HEK293 (cell line): ENCODE measurements at regions not wholly inside any gene's neighbourhood (a gene's known extent, or its start where the extent isn't known, plus 50 kb on each side); places are given as distances from the start of the nearest gene placed in this dataset.

Experiments used
- CTCF ChIA-PET: fragments of 350-600 bp; formaldehyde crosslinking; extraction: SDS; loops from one replicate; lab custom pipeline; 2021; ENCODE audit warnings: antibody characterized with exemption; lab: Yijun Ruan, JAX
- POLR2A ChIA-PET: fragments of 300-600 bp; formaldehyde crosslinking; extraction: SDS; loops from one replicate; lab custom pipeline; 2020; ENCODE audit warnings: antibody characterized with exemption, inconsistent platforms; lab: Yijun Ruan, JAX
- H3K27ac ChIP-seq: fragments of 200-500 bp; sonication (Bioruptor generic); 2 replicates; pipeline ENCODE4 v1.5.1; 2014; ENCODE audit warnings: low read depth, low read length, control low read depth, inconsistent platforms; ENCODE audit errors: extremely low read depth
- H3K36me3 ChIP-seq, 2 experiments: fragments of 200-500 bp in 1 of 2; sonication (Bioruptor generic) in 1 of 2; 1 replicate in 1 of 2; 2 replicates in 1 of 2; pipeline ENCODE4 v1.5.1; 2014 to 2017; ENCODE audit warnings: inconsistent platforms in 2 of 2, low read length in 2 of 2; ENCODE audit not compliant: control insufficient read depth in 2 of 2, insufficient read depth in 1 of 2
- H3K4me1 ChIP-seq: fragments of 200-500 bp; sonication (Bioruptor generic); 2 replicates; pipeline ENCODE4 v1.5.1; 2014; ENCODE audit warnings: mild to moderate bottlenecking, low read length, inconsistent platforms; ENCODE audit not compliant: control insufficient read depth, insufficient read depth
- H3K4me3 ChIP-seq: 2 replicates; pipeline ENCODE4 v1.5.1; 2011; ENCODE audit warnings: low read depth, mild to moderate bottlenecking, control low read depth, low read length, moderate library complexity
- H3K9me3 ChIP-seq: fragments of 200-500 bp; sonication (Bioruptor generic); 2 replicates; pipeline ENCODE4 v1.5.1; 2014; ENCODE audit warnings: low read depth, low read length, inconsistent platforms; ENCODE audit not compliant: control insufficient read depth, insufficient read depth
- CTCF ChIP-seq: fragments of 450-650 bp; formaldehyde crosslinking; IDR thresholded peaks from 2 replicates; pipeline ENCODE4 v1.5.1; 2016; ENCODE audit warnings: missing biosample characterization, missing genetic modification characterization
- GLIS2 ChIP-seq: fragments of 450-650 bp; formaldehyde crosslinking; IDR thresholded peaks from 2 replicates; pipeline ENCODE4 v1.5.1; 2016; ENCODE audit warnings: missing biosample characterization, missing genetic modification characterization
- HIC1 ChIP-seq: fragments of 450-650 bp; formaldehyde crosslinking; IDR thresholded peaks from 2 replicates; pipeline ENCODE4 v1.5.1; 2016; ENCODE audit warnings: missing biosample characterization, missing genetic modification characterization
- HOXC10 ChIP-seq: sonication (generic); formaldehyde crosslinking; IDR thresholded peaks from 2 replicates; pipeline ENCODE4 v1.8.1; 2023; ENCODE audit warnings: mild to moderate bottlenecking, missing genetic modification reagents
- KLF16 ChIP-seq: fragments of 450-650 bp; formaldehyde crosslinking; IDR thresholded peaks from 2 replicates; pipeline ENCODE4 v1.5.1; 2017; ENCODE audit warnings: missing biosample characterization, missing genetic modification characterization
- SETDB1 ChIP-seq: IDR thresholded peaks from one replicate; pipeline ENCODE4 v1.6.1; 2017; ENCODE audit warnings: mild to moderate bottlenecking, low read length, moderate library complexity, mixed read lengths; ENCODE audit not compliant: insufficient read length
- SP7 ChIP-seq: fragments of 450-650 bp; formaldehyde crosslinking; IDR thresholded peaks from 2 replicates; pipeline ENCODE4 v1.5.1; 2016; ENCODE audit warnings: missing biosample characterization, missing genetic modification characterization
- ZBTB17 ChIP-seq: fragments of 450-650 bp; formaldehyde crosslinking; IDR thresholded peaks from 2 replicates; pipeline ENCODE4 v1.5.1; 2016; ENCODE audit warnings: missing biosample characterization, missing genetic modification characterization
- ZBTB48 ChIP-seq: fragments of 450-650 bp; formaldehyde crosslinking; IDR thresholded peaks from 2 replicates; pipeline ENCODE4 v1.5.1; 2016; ENCODE audit warnings: missing biosample characterization, missing genetic modification characterization
- ZBTB6 ChIP-seq: fragments of 450-650 bp; formaldehyde crosslinking; IDR thresholded peaks from 2 replicates; pipeline ENCODE4 v1.5.1; 2017; ENCODE audit warnings: missing biosample characterization, missing genetic modification characterization
- ZNF140 ChIP-seq: fragments of 450-650 bp; formaldehyde crosslinking; IDR thresholded peaks from 2 replicates; pipeline ENCODE4 v1.5.1; 2016; ENCODE audit warnings: missing biosample characterization, missing genetic modification characterization
- ZNF202 ChIP-seq: fragments of 450-650 bp; formaldehyde crosslinking; IDR thresholded peaks from 2 replicates; pipeline ENCODE4 v1.5.1; 2016; ENCODE audit warnings: missing biosample characterization, missing genetic modification characterization, borderline replicate concordance
- ZNF211 ChIP-seq: fragments of 450-650 bp; formaldehyde crosslinking; IDR thresholded peaks from 2 replicates; pipeline ENCODE4 v1.5.1; 2016; ENCODE audit warnings: low read depth, missing biosample characterization, missing genetic modification characterization
- ZNF518A ChIP-seq: fragments of 450-650 bp; formaldehyde crosslinking; conservative IDR thresholded peaks from 2 replicates; pipeline ENCODE4 v1.5.1; 2016; ENCODE audit warnings: low read depth, missing biosample characterization, missing genetic modification characterization
- ZNF530 ChIP-seq: fragments of 450-650 bp; formaldehyde crosslinking; IDR thresholded peaks from 2 replicates; pipeline ENCODE4 v1.5.1; 2016; ENCODE audit warnings: low read depth, missing biosample characterization, missing genetic modification characterization
- ZNF626 ChIP-seq: fragments of 450-650 bp; sonication (Bioruptor Pico); formaldehyde crosslinking; IDR thresholded peaks from 2 replicates; pipeline ENCODE4 v1.5.1; 2018; ENCODE audit warnings: missing biosample characterization, missing genetic modification characterization, inconsistent platforms
- ZNF670 ChIP-seq: fragments of 450-650 bp; formaldehyde crosslinking; IDR thresholded peaks from 2 replicates; pipeline ENCODE4 v1.5.1; 2016; ENCODE audit warnings: missing biosample characterization, missing genetic modification characterization, low read depth
- ZSCAN5A ChIP-seq: fragments of 450-650 bp; formaldehyde crosslinking; IDR thresholded peaks from 2 replicates; pipeline ENCODE4 v1.5.1; 2016; ENCODE audit warnings: missing biosample characterization, missing genetic modification characterization

GRCh38 chr13:51009597-51009996 lies 100.0 kb downstream of the RNASEH2B start:
- ChIA-PET POLR2A (no interaction called here), CTCF (interaction anchor here (0.6 kb wide), 1 partner anchor 60 kb away, joined by 3 read pairs; no protein-coding TSS in a partner anchor)
- Histone ChIP-seq H3K4me3 (no peak overlapping the region), H3K9me3 (no peaks in the 10 kb centered on the region; the same call in 1 of the 2 replicates), H3K36me3 (no peaks in the 10 kb centered on the region), H3K27ac (no peak overlapping the region), H3K4me1 (no peaks in the 10 kb centered on the region)
- TF ChIP-seq ZNF518A (no peak), ZBTB17 (no peak), ZNF140 (tag by site-specific recombination) (no peak), ZBTB48 (tag by site-specific recombination) (no peak), ZBTB6 (tag by site-specific recombination) (no peak), ZNF670 (no peak), ZSCAN5A (tag by site-specific recombination) (no peak)

GRCh38 chr13:51007216-51007615 lies 97.6 kb downstream of the RNASEH2B start:
- TF ChIP-seq ZNF530 (tag by site-specific recombination) (no peak), GLIS2 (tag by site-specific recombination) (no peak), HIC1 (tag by site-specific recombination) (no peak), ZNF626 (tag by site-specific recombination) (no peak), CTCF (tag by site-specific recombination) (no peak), SP7 (tag by site-specific recombination) (no peak), ZNF211 (tag by site-specific recombination) (no peak), KLF16 (tag by site-specific recombination) (no peak), ZNF202 (no peak), SETDB1 (no peak), HOXC10 (CRISPR knock-in tag) (no peak)
- H3K4me1 ChIP-seq: no peaks in the 10 kb centered on the region
- ChIA-PET CTCF (no interaction called here), POLR2A (no interaction called here)
- no peak overlapping the region for H3K4me3 ChIP-seq
- no peak overlapping the region for H3K27ac ChIP-seq
- H3K36me3 ChIP-seq: no peaks in the 10 kb centered on the region
- no peaks in the 10 kb centered on the region for H3K9me3 ChIP-seq
